SK-N-SH (cell line): ENCODE measurements at regions not wholly inside any gene's neighbourhood (a gene's known extent, or its start where the extent isn't known, plus 50 kb on each side); places are given as distances from the start of the nearest gene placed in this dataset.

Source experiments
- CTCF ChIA-PET: fragments of 300-600, 350-600 bp; formaldehyde crosslinking; extraction: SDS; loops from one replicate; lab custom pipeline; 2021; lab: Yijun Ruan, JAX
- POLR2A ChIA-PET: fragments of 350-600 bp; sonication (Branson Sonifier 250); formaldehyde crosslinking; extraction: SDS; loops from one replicate; lab custom pipeline; 2020; ENCODE audit warnings: antibody characterized with exemption, inconsistent platforms; lab: Yijun Ruan, JAX
- DNase-seq: peaks from one replicate; pipeline ENCODE4 v3.0.0; 2012
- H2AFZ ChIP-seq: fragments of 200-600 bp; sonication (generic); 2 replicates; pipeline ENCODE4 v1.8.1; 2016; ENCODE audit warnings: antibody characterized with exemption, mild to moderate bottlenecking, low read depth
- H3F3A ChIP-seq: fragments of 200-600 bp; sonication (generic); replicated peaks from 2 replicates; pipeline ENCODE3; 2016; ENCODE audit warnings: antibody characterized with exemption, mild to moderate bottlenecking; ENCODE audit not compliant: insufficient read depth
- H3K27ac ChIP-seq, 2 experiments: fragments of 200-500 bp in 1 of 2; fragments of 200-600 bp in 1 of 2; sonication (Bioruptor generic) in 1 of 2; sonication (generic), shearing (Covaris generic) in 1 of 2; 2 replicates each; pipeline versions ENCODE4 v1.5.1 to v1.6.1; 2014 to 2016; ENCODE audit warnings: low read depth in 2 of 2, inconsistent platforms in 1 of 2, low read length in 1 of 2, mild to moderate bottlenecking in 1 of 2, mixed read lengths in 1 of 2
- H3K27me3 ChIP-seq: fragments of 200-600 bp; sonication (generic), shearing (Covaris generic); 2 replicates; pipeline ENCODE4 v1.6.1; 2016; ENCODE audit warnings: mixed run types; ENCODE audit not compliant: insufficient read depth
- H3K36me3 ChIP-seq, 2 experiments: fragments of 200-500 bp in 1 of 2; fragments of 200-600 bp in 1 of 2; sonication (Bioruptor generic) in 1 of 2; sonication (generic) in 1 of 2; replicated peaks in 1 of 2; 2 replicates each; pipeline versions ENCODE3 to v1.5.1; 2014 to 2016; ENCODE audit warnings: low read length in 1 of 2, mild to moderate bottlenecking in 1 of 2; ENCODE audit not compliant: insufficient read depth in 2 of 2, control insufficient read depth in 1 of 2
- H3K4me1 ChIP-seq, 2 experiments: fragments of 200-500 bp in 1 of 2; fragments of 200-600 bp in 1 of 2; sonication (Bioruptor generic) in 1 of 2; sonication (generic), shearing (Covaris generic) in 1 of 2; 2 replicates each; pipeline versions ENCODE4 v1.5.1 to v1.6.1; 2014 to 2016; ENCODE audit warnings: low read depth in 1 of 2, low read length in 1 of 2, mixed run types in 1 of 2; ENCODE audit not compliant: insufficient read depth in 2 of 2, control insufficient read depth in 1 of 2
- H3K4me2 ChIP-seq: fragments of 200-600 bp; sonication (generic), shearing (Covaris generic); 2 replicates; pipeline ENCODE4 v1.6.1; 2017; ENCODE audit warnings: mixed run types
- H3K4me3 ChIP-seq, 2 experiments: fragments of 200-500 bp in 1 of 2; fragments of 200-600 bp in 1 of 2; sonication (Bioruptor generic) in 1 of 2; sonication (generic), shearing (Covaris generic) in 1 of 2; 2 replicates each; pipeline versions ENCODE4 v1.5.1 to v1.8.1; 2014 to 2016; ENCODE audit warnings: low read depth in 2 of 2, inconsistent platforms in 1 of 2, low read length in 1 of 2, mild to moderate bottlenecking in 1 of 2, mixed read lengths in 1 of 2, moderate library complexity in 1 of 2
- H3K79me2 ChIP-seq: fragments of 200-600 bp; sonication (generic); 2 replicates; pipeline ENCODE4 v1.8.1; 2017; ENCODE audit warnings: mild to moderate bottlenecking; ENCODE audit not compliant: insufficient read depth
- H3K9ac ChIP-seq: fragments of 200-600 bp; sonication (generic); 2 replicates; pipeline ENCODE4 v1.6.1; 2017; ENCODE audit warnings: mixed run types
- H3K9me2 ChIP-seq: fragments of 200-600 bp; sonication (generic); 2 replicates; pipeline ENCODE4 v1.6.1; 2017; ENCODE audit warnings: mixed run types
- H3K9me3 ChIP-seq: fragments of 200-600 bp; sonication (generic); 2 replicates; pipeline ENCODE4 v1.6.1; 2017; ENCODE audit warnings: mixed run types, mild to moderate bottlenecking, moderate library complexity
- H4K20me1 ChIP-seq: fragments of 200-600 bp; sonication (generic); 2 replicates; pipeline ENCODE4 v1.6.1; 2017; ENCODE audit warnings: mild to moderate bottlenecking, mixed run types; ENCODE audit not compliant: insufficient read depth
- CHD2 ChIP-seq: fragments of 150-350 bp; IDR thresholded peaks from 2 replicates; pipeline ENCODE4 v1.6.1; 2018; ENCODE audit warnings: low read length; ENCODE audit not compliant: partially characterized antibody
- CTCF ChIP-seq: fragments of 200-600 bp; sonication (generic); IDR thresholded peaks from 2 replicates; pipeline ENCODE4 v1.6.1; 2017; ENCODE audit warnings: antibody characterized with exemption, mild to moderate bottlenecking, moderate library complexity
- ELF1 ChIP-seq: IDR thresholded peaks from 2 replicates; pipeline ENCODE4 v1.4.0; 2012
- FOXJ3 ChIP-seq: sonication (generic); formaldehyde crosslinking; IDR thresholded peaks from 2 replicates; pipeline ENCODE4 v1.5.1; 2020; ENCODE audit warnings: mild to moderate bottlenecking, missing genetic modification reagents
- FOXM1 ChIP-seq: IDR thresholded peaks from 2 replicates; pipeline ENCODE4 v1.4.0; 2012; ENCODE audit warnings: low read depth, mild to moderate bottlenecking
- GABPA ChIP-seq: IDR thresholded peaks from 2 replicates; pipeline ENCODE4 v1.4.0; 2012; ENCODE audit warnings: low read depth, mild to moderate bottlenecking
- JUND ChIP-seq: IDR thresholded peaks from 2 replicates; pipeline ENCODE4 v1.4.0; 2012
- NFIC ChIP-seq: IDR thresholded peaks from 2 replicates; pipeline ENCODE4 v1.4.0; 2012; ENCODE audit warnings: borderline replicate concordance
- PBX3 ChIP-seq: IDR thresholded peaks from 2 replicates; pipeline ENCODE4; 2012
- RCOR1 ChIP-seq: fragments of 150-350 bp; IDR thresholded peaks from 2 replicates; pipeline ENCODE4 v1.6.1; 2017; ENCODE audit warnings: antibody characterized with exemption, low read length
- REST ChIP-seq: IDR thresholded peaks from 2 replicates; pipeline ENCODE4 v1.6.1; 2012; ENCODE audit warnings: mild to moderate bottlenecking, low read depth, low read length, moderate library complexity
- RXRA ChIP-seq: IDR thresholded peaks from 2 replicates; pipeline ENCODE4 v1.4.0; 2012; ENCODE audit warnings: low read depth, mild to moderate bottlenecking, borderline replicate concordance
- SIN3A ChIP-seq: IDR thresholded peaks from 2 replicates; pipeline ENCODE4 v1.6.1; 2012; ENCODE audit warnings: low read depth, mild to moderate bottlenecking, low read length, moderate library complexity, borderline replicate concordance
- SMC3 ChIP-seq: IDR thresholded peaks from 2 replicates; pipeline ENCODE4 v1.6.1; 2012; ENCODE audit warnings: low read depth, low read length, improper control_type of control experiment
- WGBS: methylation state at CpG from one replicate; pipeline ENCODE4 v1.1.6; 2017; ENCODE audit warnings: low lambda C conversion rate; 5-methylcytosine and 5-hydroxymethylcytosine counted together
- TF ChIP-seq, protein P1 (sequence below): IDR thresholded peaks from 2 replicates; pipeline ENCODE4 v1.4.0; 2012; ENCODE audit warnings: low read depth, borderline replicate concordance
- TF ChIP-seq, protein P2 (sequence below): fragments of 150-350 bp; IDR thresholded peaks from 2 replicates; pipeline ENCODE4 v1.6.1; 2016; ENCODE audit warnings: mild to moderate bottlenecking, low read depth, low read length

GRCh38 chr1:223456747-223457146, 63.5 kb downstream of the CCDC185 start:
- H3K27me3 ChIP-seq = 0 out of 2 replicates have a peak, but pooled peaks cover 3% of the 10 kb centered on the region
- no peaks in the 10 kb centered on the region for H3K36me3 ChIP-seq
- no peaks in the 10 kb centered on the region for H4K20me1 ChIP-seq
- H3K79me2 ChIP-seq = no peaks in the 10 kb centered on the region
- H3K4me1 ChIP-seq = no peaks in the 10 kb centered on the region
- ChIA-PET CTCF (no interaction called here), POLR2A (no interaction called here)
- no peak for DNase-seq
- TF ChIP-seq RCOR1 = no peak
- TF ChIP-seq PBX3 = no peak
- TF ChIP-seq GABPA = no peak
- no peak for TF ChIP-seq CHD2
- no peak for TF ChIP-seq JUND
- TF ChIP-seq, protein P1, sequence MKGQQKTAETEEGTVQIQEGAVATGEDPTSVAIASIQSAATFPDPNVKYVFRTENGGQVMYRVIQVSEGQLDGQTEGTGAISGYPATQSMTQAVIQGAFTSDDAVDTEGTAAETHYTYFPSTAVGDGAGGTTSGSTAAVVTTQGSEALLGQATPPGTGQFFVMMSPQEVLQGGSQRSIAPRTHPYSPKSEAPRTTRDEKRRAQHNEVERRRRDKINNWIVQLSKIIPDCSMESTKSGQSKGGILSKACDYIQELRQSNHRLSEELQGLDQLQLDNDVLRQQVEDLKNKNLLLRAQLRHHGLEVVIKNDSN = no peak
- TF ChIP-seq REST = no peak
- no peak for TF ChIP-seq SMC3
- H3K4me3 ChIP-seq = no peak overlapping the region
- WGBS = 28% methylated on average over 4 of the region's 4 CpGs
- no peaks in the 10 kb centered on the region for H3K9me2 ChIP-seq
- H3K27ac ChIP-seq = no peak overlapping the region
- H3F3A ChIP-seq = no peaks in the 10 kb centered on the region
- no peak overlapping the region for H3K9ac ChIP-seq
- no peak overlapping the region for H2AFZ ChIP-seq
- no peaks in the 10 kb centered on the region for H3K9me3 ChIP-seq
- no peak overlapping the region for H3K4me2 ChIP-seq

DNA sequence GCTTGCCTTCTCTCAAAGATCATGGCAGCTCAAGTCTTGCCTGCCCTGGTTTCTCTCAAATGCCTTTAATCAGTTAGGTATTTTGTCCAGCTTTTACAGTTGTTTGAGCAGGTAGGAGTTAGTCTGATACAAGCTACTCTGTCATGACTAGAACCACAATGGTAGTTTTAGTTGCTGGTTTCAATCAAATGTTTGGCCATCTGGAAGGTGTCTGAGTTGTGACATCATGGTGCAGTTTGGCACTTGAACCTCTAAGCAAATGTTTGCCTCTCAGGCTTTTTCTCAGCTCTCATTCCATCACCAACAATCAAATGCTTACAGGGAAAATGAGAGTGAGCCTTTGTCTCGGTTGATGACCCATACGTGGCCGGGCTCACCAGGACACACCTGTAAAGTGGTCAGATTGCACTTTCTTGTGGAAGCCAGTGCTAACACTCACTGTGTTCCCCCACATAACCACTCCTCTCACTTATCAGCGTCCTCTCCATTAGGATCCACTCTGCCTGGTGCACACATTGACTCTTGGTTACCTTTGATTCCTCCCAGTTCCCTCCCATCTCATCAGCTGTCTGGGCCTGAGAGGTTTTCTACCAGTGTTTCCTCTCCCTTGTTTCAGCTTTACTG, 67.5 kb downstream of the CCDC185 start:
- no peak overlapping the region for H2AFZ ChIP-seq
- H3K9me3 ChIP-seq = no peaks in the 10 kb centered on the region
- H3K79me2 ChIP-seq = no peaks in the 10 kb centered on the region
- no peaks in the 10 kb centered on the region; the same call in 1 of the 2 replicates for H3K27me3 ChIP-seq
- no peak for DNase-seq
- no peaks in the 10 kb centered on the region for H3F3A ChIP-seq
- no peaks in the 10 kb centered on the region for H3K9me2 ChIP-seq
- ChIA-PET POLR2A (no interaction called here), CTCF (no interaction called here)
- H3K4me2 ChIP-seq = no peak overlapping the region
- H3K4me3 ChIP-seq = no peak overlapping the region
- no peaks in the 10 kb centered on the region for H3K4me1 ChIP-seq
- no peak overlapping the region for H3K27ac ChIP-seq
- 19% methylated on average over 4 of the region's 4 CpGs for WGBS
- H3K36me3 ChIP-seq = no peaks in the 10 kb centered on the region
- H4K20me1 ChIP-seq = no peaks in the 10 kb centered on the region
- H3K9ac ChIP-seq = no peak overlapping the region
- no peak for TF ChIP-seq JUND
- no peak for TF ChIP-seq SMC3
- no peak for TF ChIP-seq FOXM1
- TF ChIP-seq, protein P2, sequence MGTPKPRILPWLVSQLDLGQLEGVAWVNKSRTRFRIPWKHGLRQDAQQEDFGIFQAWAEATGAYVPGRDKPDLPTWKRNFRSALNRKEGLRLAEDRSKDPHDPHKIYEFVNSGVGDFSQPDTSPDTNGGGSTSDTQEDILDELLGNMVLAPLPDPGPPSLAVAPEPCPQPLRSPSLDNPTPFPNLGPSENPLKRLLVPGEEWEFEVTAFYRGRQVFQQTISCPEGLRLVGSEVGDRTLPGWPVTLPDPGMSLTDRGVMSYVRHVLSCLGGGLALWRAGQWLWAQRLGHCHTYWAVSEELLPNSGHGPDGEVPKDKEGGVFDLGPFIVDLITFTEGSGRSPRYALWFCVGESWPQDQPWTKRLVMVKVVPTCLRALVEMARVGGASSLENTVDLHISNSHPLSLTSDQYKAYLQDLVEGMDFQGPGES = no peak
- TF ChIP-seq SIN3A = no peak
- no peak for TF ChIP-seq CTCF
- TF ChIP-seq NFIC = no peak
- no peak for TF ChIP-seq FOXJ3 (CRISPR knock-in tag)
- no peak for TF ChIP-seq RXRA
- TF ChIP-seq ELF1 = no peak
